Mucosa of rectum (tissue), 2 donors: ENCODE measurements at regions not wholly inside any gene's neighbourhood (a gene's known extent, or its start where the extent isn't known, plus 50 kb on each side); places are given as distances from the start of the nearest gene placed in this dataset.

Source experiments
- H3K27ac ChIP-seq, 2 donors: one replicate each; pipeline ENCODE4 v1.7.0; 2013; ENCODE audit warnings: inconsistent platforms in 2 of 2, low read depth in 2 of 2, low read length in 2 of 2
- H3K27me3 ChIP-seq, 2 donors: one replicate each; pipeline ENCODE4 v1.7.0; 2013; ENCODE audit warnings: low read length in 2 of 2; ENCODE audit not compliant: control insufficient read depth in 2 of 2, insufficient read depth in 2 of 2
- H3K36me3 ChIP-seq, 2 donors: one replicate each; pipeline ENCODE4 v1.7.0; 2013; ENCODE audit warnings: low read length in 2 of 2; ENCODE audit not compliant: control insufficient read depth in 2 of 2, insufficient read depth in 2 of 2
- H3K4me1 ChIP-seq, 2 donors: one replicate each; pipeline ENCODE4 v1.7.0; 2013; ENCODE audit warnings: low read length in 2 of 2, mild to moderate bottlenecking in 1 of 2; ENCODE audit not compliant: control insufficient read depth in 2 of 2, insufficient read depth in 2 of 2
- H3K4me3 ChIP-seq, 2 donors: one replicate each; pipeline ENCODE4 v1.7.0; 2013; ENCODE audit warnings: low read length in 2 of 2
- H3K9ac ChIP-seq, 2 donors: one replicate each; pipeline ENCODE4 v1.7.0; 2013; ENCODE audit warnings: low read length in 2 of 2, low read depth in 1 of 2, mild to moderate bottlenecking in 1 of 2
- H3K9me3 ChIP-seq, 2 donors: one replicate each; pipeline ENCODE4 v1.7.0; 2013; ENCODE audit warnings: low read length in 2 of 2; ENCODE audit not compliant: control insufficient read depth in 2 of 2
- donor health status: healthy.
- donor health status: Normal muscosa, but diverticular disease.

- Histone ChIP-seq H3K4me1 (no peaks in the 10 kb centered on the region), H3K9ac (no peak overlapping the region), H3K36me3 (no peaks in the 10 kb centered on the region), H3K27ac (no peak overlapping the region), H3K4me3 (no peak overlapping the region), H3K9me3 (no peaks in the 10 kb centered on the region), H3K27me3 (no peaks in the 10 kb centered on the region)
Measured at GRCh38 chr1:165055581-165055980, 300.9 kb downstream of the LMX1A start.

GRCh38 chr1:165054627-165055026 is 301.9 kb downstream of the LMX1A start:
- H3K9ac ChIP-seq: no peak overlapping the region
- H3K4me1 ChIP-seq: no peaks in the 10 kb centered on the region
- no peaks in the 10 kb centered on the region for H3K27me3 ChIP-seq
- H3K36me3 ChIP-seq: no peaks in the 10 kb centered on the region
- H3K9me3 ChIP-seq: no peaks in the 10 kb centered on the region
- no peak overlapping the region for H3K27ac ChIP-seq
- H3K4me3 ChIP-seq: no peak overlapping the region

DNA sequence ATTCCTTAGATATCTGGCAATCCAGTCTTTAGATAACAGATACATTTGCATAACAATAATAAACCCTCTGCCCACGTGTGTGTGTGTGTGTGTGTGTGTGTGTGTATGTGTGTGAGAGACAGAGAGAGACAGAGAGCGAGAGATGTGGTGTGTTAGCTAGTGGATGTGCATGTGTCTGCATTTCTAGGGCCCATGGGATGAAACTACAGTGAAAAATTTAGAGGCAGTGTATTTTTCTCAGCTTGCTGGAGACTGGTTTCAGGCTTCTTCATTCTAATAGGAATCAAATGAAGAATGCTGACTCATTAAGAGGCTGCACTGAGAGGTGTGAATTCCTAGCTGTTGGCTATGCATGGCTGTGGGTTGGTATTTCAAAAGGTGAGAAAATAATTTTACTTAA is 303.2 kb downstream of the LMX1A start:
- Histone ChIP-seq H3K4me1 (no peaks in the 10 kb centered on the region), H3K9ac (no peak overlapping the region), H3K36me3 (no peaks in the 10 kb centered on the region), H3K9me3 (no peaks in the 10 kb centered on the region), H3K4me3 (no peak overlapping the region), H3K27me3 (no peaks in the 10 kb centered on the region), H3K27ac (no peak overlapping the region)

DNA sequence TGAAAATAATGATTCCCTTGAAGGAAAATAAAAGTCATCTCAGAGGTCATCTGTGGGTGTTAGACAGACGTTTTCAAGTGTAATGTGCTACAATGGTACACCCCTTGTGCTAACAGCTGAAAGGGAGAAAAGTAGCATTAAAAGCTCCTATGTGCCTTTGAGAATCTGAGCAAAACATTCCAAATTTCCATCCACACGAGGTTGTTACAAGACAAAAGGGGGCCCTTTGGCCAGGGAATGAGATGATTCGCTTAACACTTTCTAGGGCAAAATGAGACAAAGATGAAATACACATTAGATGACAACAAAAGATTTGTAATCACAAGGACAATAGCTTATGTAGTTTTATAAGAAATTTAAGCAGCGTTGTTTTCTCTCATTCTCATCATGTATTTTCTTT is 303.6 kb downstream of the LMX1A start:
- no peaks in the 10 kb centered on the region for H3K9me3 ChIP-seq
- H3K27me3 ChIP-seq: no peaks in the 10 kb centered on the region
- H3K4me1 ChIP-seq: no peaks in the 10 kb centered on the region
- H3K9ac ChIP-seq: no peak overlapping the region
- H3K4me3 ChIP-seq: no peak overlapping the region
- no peaks in the 10 kb centered on the region for H3K36me3 ChIP-seq
- no peak overlapping the region for H3K27ac ChIP-seq

DNA sequence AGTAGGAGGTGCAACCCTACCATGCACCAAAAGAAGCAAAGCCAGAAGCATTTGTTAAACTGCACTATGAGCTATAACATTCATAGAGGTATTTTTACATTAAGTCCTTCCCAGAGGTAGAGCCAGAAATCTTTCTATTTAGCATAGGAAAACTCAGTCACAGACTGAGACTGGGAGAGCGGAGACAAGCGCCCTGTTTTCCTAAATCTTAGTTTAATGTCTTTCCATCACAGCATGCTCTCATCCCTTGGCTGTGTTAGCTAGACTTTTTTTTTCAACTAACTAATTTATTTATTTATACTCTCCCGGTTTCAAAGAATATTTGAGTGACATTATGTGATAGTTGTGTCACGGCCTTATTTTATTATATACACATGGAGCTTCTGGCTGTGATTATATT is 304.1 kb downstream of the LMX1A start:
- Histone ChIP-seq H3K27ac (no peak overlapping the region), H3K4me3 (no peak overlapping the region), H3K36me3 (no peaks in the 10 kb centered on the region), H3K9me3 (no peaks in the 10 kb centered on the region), H3K9ac (no peak overlapping the region), H3K4me1 (no peaks in the 10 kb centered on the region), H3K27me3 (no peaks in the 10 kb centered on the region)

GRCh38 chr1:165050246-165050645 is 306.3 kb downstream of the LMX1A start:
- Histone ChIP-seq H3K9me3 (no peaks in the 10 kb centered on the region), H3K36me3 (no peaks in the 10 kb centered on the region), H3K4me1 (no peaks in the 10 kb centered on the region), H3K4me3 (no peak overlapping the region), H3K9ac (no peak overlapping the region), H3K27me3 (no peaks in the 10 kb centered on the region), H3K27ac (no peak overlapping the region)

- H3K9ac ChIP-seq: no peak overlapping the region
- H3K36me3 ChIP-seq: no peaks in the 10 kb centered on the region
- H3K4me3 ChIP-seq: no peak overlapping the region
- no peak overlapping the region for H3K27ac ChIP-seq
- no peaks in the 10 kb centered on the region for H3K27me3 ChIP-seq
- no peaks in the 10 kb centered on the region for H3K9me3 ChIP-seq
- H3K4me1 ChIP-seq: no peaks in the 10 kb centered on the region
Measured at GRCh38 chr1:165047994-165048393, 308.5 kb downstream of the LMX1A start.

DNA sequence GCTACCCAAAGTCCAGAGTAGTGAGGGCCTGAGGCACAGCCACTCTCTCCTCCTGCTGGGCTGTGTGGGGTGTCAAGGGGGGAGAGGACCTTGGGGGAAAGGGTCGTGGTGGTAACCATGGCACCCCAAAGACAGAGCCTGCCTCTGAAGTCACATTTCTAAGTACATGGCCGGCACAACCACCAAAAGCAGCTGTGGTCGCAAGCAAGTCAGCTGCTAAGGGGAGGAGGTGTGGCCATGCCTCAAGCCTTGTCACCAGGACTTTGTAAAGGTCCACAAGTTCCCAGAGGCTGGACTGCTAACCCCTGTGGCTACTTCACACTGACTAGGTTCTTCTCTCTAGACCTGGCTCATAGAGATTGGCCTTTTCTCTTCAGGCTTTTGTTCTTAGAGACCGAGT is 310.6 kb downstream of the LMX1A start:
- H3K36me3 ChIP-seq: no peaks in the 10 kb centered on the region
- no peak overlapping the region for H3K4me3 ChIP-seq
- no peaks in the 10 kb centered on the region for H3K9me3 ChIP-seq
- H3K4me1 ChIP-seq: no peaks in the 10 kb centered on the region
- H3K27ac ChIP-seq: no peak overlapping the region
- no peaks in the 10 kb centered on the region for H3K27me3 ChIP-seq
- no peak overlapping the region for H3K9ac ChIP-seq

GRCh38 chr1:165040641-165041040 is 315.9 kb downstream of the LMX1A start:
- no peak overlapping the region for H3K9ac ChIP-seq
- no peaks in the 10 kb centered on the region for H3K4me1 ChIP-seq
- no peaks in the 10 kb centered on the region for H3K27me3 ChIP-seq
- H3K4me3 ChIP-seq: no peak overlapping the region
- H3K36me3 ChIP-seq: no peaks in the 10 kb centered on the region
- no peaks in the 10 kb centered on the region for H3K9me3 ChIP-seq
- H3K27ac ChIP-seq: no peak overlapping the region

- Histone ChIP-seq H3K4me1 (no peaks in the 10 kb centered on the region), H3K27me3 (no peaks in the 10 kb centered on the region), H3K27ac (no peak overlapping the region), H3K4me3 (no peak overlapping the region), H3K36me3 (no peaks in the 10 kb centered on the region), H3K9ac (no peak overlapping the region), H3K9me3 (no peaks in the 10 kb centered on the region)
Measured at GRCh38 chr1:165039996-165040395, 316.5 kb downstream of the LMX1A start.

DNA sequence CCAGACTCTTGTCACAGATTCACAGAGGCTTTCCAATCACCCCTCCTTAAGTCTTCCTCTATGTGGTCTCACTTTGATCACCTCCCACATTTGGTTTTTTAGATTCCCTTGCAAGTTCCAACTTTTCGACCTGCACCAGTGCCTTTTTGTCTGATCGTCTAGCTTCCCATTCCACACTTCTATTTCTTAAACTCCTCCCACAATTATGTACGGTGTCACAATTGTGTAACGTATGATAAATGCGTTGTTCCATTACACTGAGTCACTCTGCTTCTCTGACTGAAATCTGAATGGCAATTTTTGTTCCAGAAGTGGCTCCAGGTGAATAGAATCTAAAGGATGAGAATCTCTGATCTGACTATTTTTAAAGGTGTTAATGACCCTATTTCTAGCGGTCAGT is 320.1 kb downstream of the LMX1A start:
- Histone ChIP-seq H3K4me1 (no peaks in the 10 kb centered on the region), H3K36me3 (no peaks in the 10 kb centered on the region), H3K4me3 (no peak overlapping the region), H3K9me3 (no peaks in the 10 kb centered on the region), H3K27ac (no peak overlapping the region), H3K9ac (no peak overlapping the region), H3K27me3 (no peaks in the 10 kb centered on the region)
